ENCODE measurements at regions not wholly inside any gene's neighbourhood (a gene's known extent, or its start where the extent isn't known, plus 50 kb on each side); places are given as distances from the start of the nearest gene placed in this dataset.

- ATAC-seq (ENCODE audit: insufficient read depth, low read depth) (peak; percentile 59), DNase-seq (peak; percentile 20)
- Histone ChIP-seq H3K36me3 (ENCODE audit: insufficient read depth, low read length) (no peaks in the 10 kb centered on the region), H3K4me1 (ENCODE audit: insufficient read depth, low read length) (no peaks in the 10 kb centered on the region), H2AFZ (ENCODE audit: low read depth, low read length) (no peak overlapping the region), H4K20me1 (ENCODE audit: insufficient read depth, low read length) (no peaks in the 10 kb centered on the region), H3K4me2 (ENCODE audit: insufficient read depth, low read length) (no peak overlapping the region), H3K9ac (ENCODE audit: low read depth, low read length) (no peak overlapping the region), H3K27me3 (ENCODE audit: insufficient read depth, low read length, poor library complexity) (peaks cover 4% of the 10 kb centered on the region), H3K9me3 (ENCODE audit: insufficient read depth, low read length, severe bottlenecking) (no peaks in the 10 kb centered on the region), H3K4me3 (ENCODE audit: low read depth in 1 of 2, low read length in 2 of 2) (no peak overlapping the region), H3K79me2 (ENCODE audit: insufficient read depth, low read length) (no peaks in the 10 kb centered on the region), H3K27ac (ENCODE audit: low read length) (no peak overlapping the region)
- TF ChIP-seq EZH2 (IDR thresholded peaks at IDR 0.05; ENCODE audit: borderline replicate concordance, low read depth, low read length, severe bottlenecking), result no peak
- no peak for TF ChIP-seq CTCF (IDR thresholded peaks at IDR 0.05; ENCODE audit: borderline replicate concordance, extremely low read depth, low read length, poor library complexity, severe bottlenecking)
These were observed 74.0 kb downstream of the POLR2M start for GRCh38 chr15:57780471-57780870.

DNA sequence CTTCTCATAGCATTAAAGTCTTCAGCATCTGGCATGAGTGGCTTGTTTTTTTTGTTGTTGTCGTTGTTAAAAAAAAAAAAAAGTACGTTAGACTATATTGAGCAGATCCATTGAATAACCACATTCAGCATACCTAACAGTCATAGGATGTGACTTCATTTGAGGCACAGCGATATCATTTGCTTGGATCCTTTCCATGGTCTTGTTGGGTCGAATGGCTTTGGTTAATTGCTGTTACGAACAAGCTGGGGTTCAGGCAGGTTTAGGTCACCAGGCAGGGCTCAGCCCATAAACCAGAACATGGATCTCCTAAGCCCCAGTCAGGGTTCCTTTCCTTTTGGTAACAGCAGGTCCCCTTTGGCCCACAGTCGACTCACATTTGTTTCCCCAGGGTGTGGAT is 76.2 kb downstream of the POLR2M start:
- Histone ChIP-seq H4K20me1 (ENCODE audit: insufficient read depth, low read length) (no peaks in the 10 kb centered on the region), H3K36me3 (ENCODE audit: insufficient read depth, low read length) (no peaks in the 10 kb centered on the region), H3K4me1 (ENCODE audit: insufficient read depth, low read length) (no peaks in the 10 kb centered on the region), H3K27ac (ENCODE audit: low read length) (no peak overlapping the region), H3K4me3 (ENCODE audit: low read depth in 1 of 2, low read length in 2 of 2) (no peak overlapping the region), H2AFZ (ENCODE audit: low read depth, low read length) (no peak overlapping the region), H3K9ac (ENCODE audit: low read depth, low read length) (no peak overlapping the region), H3K9me3 (ENCODE audit: insufficient read depth, low read length, severe bottlenecking) (no peaks in the 10 kb centered on the region), H3K27me3 (ENCODE audit: insufficient read depth, low read length, poor library complexity) (peaks cover 4% of the 10 kb centered on the region), H3K79me2 (ENCODE audit: insufficient read depth, low read length) (no peaks in the 10 kb centered on the region), H3K4me2 (ENCODE audit: insufficient read depth, low read length) (no peak overlapping the region)
- no peak for DNase-seq
- ATAC-seq (ENCODE audit: insufficient read depth, low read depth), result no peak
- TF ChIP-seq CTCF (IDR thresholded peaks at IDR 0.05; ENCODE audit: borderline replicate concordance, extremely low read depth, low read length, poor library complexity, severe bottlenecking) (no peak), EZH2 (IDR thresholded peaks at IDR 0.05; ENCODE audit: borderline replicate concordance, low read depth, low read length, severe bottlenecking) (no peak)

DNA sequence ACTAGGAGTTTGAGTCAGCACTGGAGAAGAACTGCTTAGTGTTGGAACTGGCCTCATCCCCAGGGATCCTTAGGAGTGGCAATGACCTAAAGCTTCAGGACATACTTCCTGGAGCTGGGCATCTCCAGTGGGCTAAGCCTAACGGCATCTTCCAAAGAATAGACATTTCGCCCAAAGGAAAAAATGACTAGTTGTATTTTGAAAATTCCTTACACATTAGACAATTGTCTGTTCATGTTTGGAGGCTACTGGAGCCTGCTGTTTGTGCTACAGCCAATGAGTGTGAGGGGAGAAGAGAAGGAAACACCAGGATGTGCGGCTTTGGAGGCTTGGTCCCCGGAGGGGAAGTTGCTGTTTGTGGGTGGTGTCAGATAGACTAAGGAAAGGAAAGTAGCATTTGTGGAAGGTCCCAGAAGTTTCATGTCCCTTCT is 77.6 kb downstream of the POLR2M start:
- no peaks in the 10 kb centered on the region for H3K9me3 ChIP-seq (ENCODE audit: insufficient read depth, low read length, severe bottlenecking)
- DNase-seq, result no peak
- no peak overlapping the region for H2AFZ ChIP-seq (ENCODE audit: low read depth, low read length)
- no peak overlapping the region for H3K9ac ChIP-seq (ENCODE audit: low read depth, low read length)
- H3K36me3 ChIP-seq (ENCODE audit: insufficient read depth, low read length), result no peaks in the 10 kb centered on the region
- H3K27ac ChIP-seq (ENCODE audit: low read length), result no peak overlapping the region
- H3K4me2 ChIP-seq (ENCODE audit: insufficient read depth, low read length), result no peak overlapping the region
- H4K20me1 ChIP-seq (ENCODE audit: insufficient read depth, low read length), result no peaks in the 10 kb centered on the region
- H3K4me3 ChIP-seq (ENCODE audit: low read depth in 1 of 2, low read length in 2 of 2), result no peak overlapping the region
- H3K27me3 ChIP-seq (ENCODE audit: insufficient read depth, low read length, poor library complexity), result peaks cover 4% of the 10 kb centered on the region
- no peak for TF ChIP-seq CTCF (IDR thresholded peaks at IDR 0.05; ENCODE audit: borderline replicate concordance, extremely low read depth, low read length, poor library complexity, severe bottlenecking)
- no peak for TF ChIP-seq EZH2 (IDR thresholded peaks at IDR 0.05; ENCODE audit: borderline replicate concordance, low read depth, low read length, severe bottlenecking)
- H3K79me2 ChIP-seq (ENCODE audit: insufficient read depth, low read length), result no peaks in the 10 kb centered on the region
- no peaks in the 10 kb centered on the region for H3K4me1 ChIP-seq (ENCODE audit: insufficient read depth, low read length)
- no peak for ATAC-seq (ENCODE audit: insufficient read depth, low read depth)

DNA sequence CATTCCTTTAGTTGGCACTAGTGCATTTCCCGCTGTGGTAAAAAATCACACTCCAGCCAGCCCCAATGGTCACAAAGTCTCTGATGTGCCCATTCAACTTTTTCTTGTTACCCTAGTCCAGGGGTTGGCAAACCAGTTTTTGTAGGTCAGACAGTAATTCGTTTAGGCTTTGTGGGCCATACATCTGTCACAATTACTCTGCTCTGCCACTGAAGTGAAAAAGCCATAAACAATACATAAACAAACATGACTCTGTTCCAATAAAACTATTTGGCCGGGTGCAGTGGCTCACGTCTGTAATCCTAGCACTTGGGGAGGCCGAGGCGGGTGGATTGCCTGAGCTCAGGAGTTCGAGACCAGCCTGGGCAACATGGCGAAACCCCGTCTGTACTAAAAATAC is 78.5 kb downstream of the POLR2M start:
- Histone ChIP-seq H3K4me3 (ENCODE audit: low read depth in 1 of 2, low read length in 2 of 2) (no peak overlapping the region), H3K4me2 (ENCODE audit: insufficient read depth, low read length) (no peak overlapping the region), H2AFZ (ENCODE audit: low read depth, low read length) (no peak overlapping the region), H3K27ac (ENCODE audit: low read length) (no peak overlapping the region), H3K9me3 (ENCODE audit: insufficient read depth, low read length, severe bottlenecking) (no peaks in the 10 kb centered on the region), H3K9ac (ENCODE audit: low read depth, low read length) (no peak overlapping the region), H3K27me3 (ENCODE audit: insufficient read depth, low read length, poor library complexity) (peaks cover 4% of the 10 kb centered on the region), H3K79me2 (ENCODE audit: insufficient read depth, low read length) (no peaks in the 10 kb centered on the region), H3K4me1 (ENCODE audit: insufficient read depth, low read length) (no peaks in the 10 kb centered on the region), H3K36me3 (ENCODE audit: insufficient read depth, low read length) (no peaks in the 10 kb centered on the region), H4K20me1 (ENCODE audit: insufficient read depth, low read length) (no peaks in the 10 kb centered on the region)
- TF ChIP-seq EZH2 (IDR thresholded peaks at IDR 0.05; ENCODE audit: borderline replicate concordance, low read depth, low read length, severe bottlenecking) (no peak), CTCF (IDR thresholded peaks at IDR 0.05; ENCODE audit: borderline replicate concordance, extremely low read depth, low read length, poor library complexity, severe bottlenecking) (no peak)
- DNase-seq (no peak), ATAC-seq (ENCODE audit: insufficient read depth, low read depth) (no peak)
